Tibial artery (tissue), 4 donors: ENCODE measurements at regions not wholly inside any gene's neighbourhood (a gene's known extent, or its start where the extent isn't known, plus 50 kb on each side); places are given as distances from the start of the nearest gene placed in this dataset.

Experiments
- DNase-seq, 2 donors: peaks; one replicate each; pipeline ENCODE4 v3.0.0-alpha.2; 2019
- H3K27ac ChIP-seq, 2 donors: fragments of 200-600 bp; sonication (generic) in 1 of 2; 1 replicate in 1 of 2; 2 replicates in 1 of 2; pipeline ENCODE4 v1.5.1; 2018 to 2019; ENCODE audit warnings: mild to moderate bottlenecking in 1 of 2
- H3K27me3 ChIP-seq, 2 donors: fragments of 200-600 bp; sonication (generic) in 1 of 2; one replicate each; pipeline versions ENCODE4 v1.5.1 to v1.6.0; 2016 to 2019
- H3K36me3 ChIP-seq, 3 donors: fragments of 200-600 bp; sonication (generic) in 2 of 3; one replicate each; pipeline ENCODE4 v1.5.1; 2016 to 2019; ENCODE audit warnings: mild to moderate bottlenecking in 2 of 3
- H3K4me1 ChIP-seq, 4 donors: fragments of 200-600 bp; sonication (generic) in 2 of 4; 1 replicate in 3 of 4; 2 replicates in 1 of 4; pipeline ENCODE4 v1.5.1; 2016 to 2019
- H3K4me3 ChIP-seq, 2 donors: fragments of 200-600 bp; sonication (generic) in 1 of 2; 1 replicate in 1 of 2; 2 replicates in 1 of 2; pipeline ENCODE4 v1.5.1; 2018 to 2019; ENCODE audit warnings: mild to moderate bottlenecking in 2 of 2
- H3K9me3 ChIP-seq, 3 donors: fragments of 200-600 bp; sonication (generic) in 1 of 3; one replicate each; pipeline ENCODE4 v1.5.1; 2016 to 2019
- CTCF ChIP-seq, 2 experiments: fragments of 200-600 bp in 1 of 2; fragments of 450-650 bp in 1 of 2; IDR thresholded peaks; one replicate each; pipeline ENCODE4 v1.5.1; 2017 to 2019; ENCODE audit warnings: antibody characterized with exemption in 2 of 2, mild to moderate bottlenecking in 1 of 2, moderate library complexity in 1 of 2
- intact Hi-C: fragments of 100-400 bp; cut with DNase I; formaldehyde crosslinking; loops from one replicate; pipeline ENCODE4 v1.15.0; 2023; ENCODE audit warnings: low total_unique reads

GRCh38 chr13:76713280-76713679, 172.9 kb downstream of the KCTD12 start:
- H3K27me3 ChIP-seq: no peaks in the 10 kb centered on the region
- H3K4me3 ChIP-seq: no peak overlapping the region
- H3K4me1 ChIP-seq: peaks cover 0 to 29% (median 5%) of the 10 kb centered on the region in 4 donors
- DNase-seq: no peak
- H3K36me3 ChIP-seq: no peaks in the 10 kb centered on the region
- no peak overlapping the region for H3K27ac ChIP-seq
- intact Hi-C loops: no loop called here
- TF ChIP-seq CTCF (IDR thresholded peaks at IDR 0.05): no peak
- H3K9me3 ChIP-seq: no peaks in the 10 kb centered on the region

GRCh38 chr13:76711550-76712182, 174.5 kb downstream of the KCTD12 start:
- H3K36me3 ChIP-seq: no peaks in the 10 kb centered on the region
- DNase-seq: peak; percentile 49 to 66
- intact Hi-C loops: no loop called here
- H3K27ac ChIP-seq: no peak overlapping the region
- H3K9me3 ChIP-seq: no peaks in the 10 kb centered on the region
- no peak for TF ChIP-seq CTCF (IDR thresholded peaks at IDR 0.05)
- no peak overlapping the region for H3K4me3 ChIP-seq
- peaks cover 0 to 32% (median 5%) of the 10 kb centered on the region in 4 donors for H3K4me1 ChIP-seq
- H3K27me3 ChIP-seq: no peaks in the 10 kb centered on the region

- intact Hi-C loops: no loop called here
- no peak for TF ChIP-seq CTCF (IDR thresholded peaks at IDR 0.05)
- Histone ChIP-seq H3K36me3 (no peaks in the 10 kb centered on the region), H3K4me1 (peaks cover 0 to 32% (median 5%) of the 10 kb centered on the region in 4 donors), H3K4me3 (no peak overlapping the region), H3K27ac (no peak overlapping the region), H3K27me3 (no peaks in the 10 kb centered on the region), H3K9me3 (no peaks in the 10 kb centered on the region)
- no peak for DNase-seq
Measured at GRCh38 chr13:76709851-76710250, 176.4 kb downstream of the KCTD12 start.

DNA sequence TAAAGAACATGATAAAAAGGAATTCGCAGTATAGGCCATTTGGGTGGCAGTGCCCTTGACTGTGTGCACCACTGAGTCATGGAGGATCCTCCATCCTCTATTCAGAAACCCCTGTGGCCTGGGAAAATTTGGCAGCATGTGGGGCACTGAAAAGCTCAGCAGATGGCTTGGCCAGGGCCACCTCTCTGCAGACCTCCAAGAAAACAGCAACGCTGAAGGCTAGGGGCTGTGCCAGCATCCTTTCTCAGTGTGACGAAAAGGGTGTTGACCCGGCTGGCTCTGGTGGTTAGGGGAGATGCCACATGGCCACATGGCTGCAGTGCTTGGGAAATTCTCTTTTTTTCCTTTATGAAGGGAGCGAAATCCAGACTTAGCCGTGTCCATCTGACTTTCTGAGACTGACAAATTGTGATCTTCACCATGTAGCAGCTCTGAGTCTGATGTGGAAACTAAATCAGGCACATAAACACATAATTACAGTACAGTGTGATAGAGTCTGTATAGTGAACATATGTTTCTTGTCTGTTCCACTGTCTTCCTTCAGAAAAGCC, 178.0 kb downstream of the KCTD12 start:
- H3K9me3 ChIP-seq: no peaks in the 10 kb centered on the region
- H3K36me3 ChIP-seq: no peaks in the 10 kb centered on the region
- no peak for DNase-seq
- intact Hi-C loops: no loop called here
- no peak overlapping the region for H3K27ac ChIP-seq
- TF ChIP-seq CTCF (IDR thresholded peaks at IDR 0.05): no peak
- no peaks in the 10 kb centered on the region for H3K27me3 ChIP-seq
- H3K4me3 ChIP-seq: no peak overlapping the region
- peaks cover 0 to 32% (median 5%) of the 10 kb centered on the region in 4 donors for H3K4me1 ChIP-seq

DNA sequence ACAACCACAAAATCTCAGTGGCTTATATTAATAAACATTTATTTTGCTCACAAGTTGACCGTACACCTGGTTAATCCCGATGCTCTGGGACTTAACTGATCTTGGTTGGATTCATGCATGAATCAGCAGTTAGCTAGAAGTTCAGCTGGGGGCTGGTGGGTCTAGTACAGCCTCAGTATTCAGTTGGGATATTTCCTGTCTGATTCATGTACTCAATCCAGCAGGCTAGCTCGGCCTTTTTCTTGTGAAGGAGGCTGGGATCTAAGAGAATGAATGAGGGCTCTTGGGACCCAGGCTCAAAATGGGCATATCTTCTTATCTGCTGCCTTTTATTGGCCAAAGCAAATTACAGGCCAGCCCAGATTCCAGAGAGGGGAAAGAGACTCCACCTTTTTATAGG, 178.8 kb downstream of the KCTD12 start:
- TF ChIP-seq CTCF (IDR thresholded peaks at IDR 0.05): no peak
- peaks cover 0 to 29% (median 5%) of the 10 kb centered on the region in 4 donors for H3K4me1 ChIP-seq
- no peak overlapping the region for H3K4me3 ChIP-seq
- no peaks in the 10 kb centered on the region for H3K27me3 ChIP-seq
- DNase-seq: no peak
- H3K27ac ChIP-seq: no peak overlapping the region
- intact Hi-C loops: no loop called here
- no peaks in the 10 kb centered on the region for H3K36me3 ChIP-seq
- H3K9me3 ChIP-seq: no peaks in the 10 kb centered on the region
